CD4-positive, alpha-beta T cell (primary cell): ENCODE measurements at regions not wholly inside any gene's neighbourhood (a gene's known extent, or its start where the extent isn't known, plus 50 kb on each side); places are given as distances from the start of the nearest gene placed in this dataset.

Experiments
- ATAC-seq: fragments of 200-7000 bp; cut with Tn5 transposase; one replicate; pipeline ENCODE4 v1.10.0; 2022; ENCODE audit warnings: mild to moderate bottlenecking; ENCODE audit not compliant: poor library complexity
- CTCF ChIA-PET: fragments of 350-600 bp; sonication (Branson Sonifier 250); formaldehyde crosslinking; loops from one replicate; lab custom pipeline; 2021; ENCODE audit warnings: antibody characterized with exemption, inconsistent platforms; lab: Charles Lee
- POLR2A ChIA-PET: fragments of 350-600 bp; sonication (Branson Sonifier 250); formaldehyde crosslinking; loops from one replicate; lab custom pipeline; 2021; ENCODE audit warnings: antibody characterized with exemption, inconsistent platforms; lab: Charles Lee
- DNase-seq, 14 experiments: peaks; one replicate each; pipeline ENCODE4 v3.0.0-alpha.2; 2013 to 2020; ENCODE audit warnings: mixed read lengths in 2 of 14
- H3K27ac ChIP-seq, 2 donors: one replicate each; pipeline versions ENCODE4 v1.5.1 to v1.7.0; 2013; ENCODE audit warnings: low read length in 2 of 2, low read depth in 1 of 2, mild to moderate bottlenecking in 1 of 2
- H3K27me3 ChIP-seq, 2 experiments: 1 replicate in 1 of 2; 2 replicates in 1 of 2; pipeline versions ENCODE4 v1.6.1 to v1.7.0; 2013; ENCODE audit warnings: low read length in 2 of 2, control low read depth in 1 of 2, mild to moderate bottlenecking in 1 of 2, moderate library complexity in 1 of 2; ENCODE audit not compliant: insufficient read depth in 2 of 2, control insufficient read depth in 1 of 2
- H3K36me3 ChIP-seq: one replicate; pipeline ENCODE4 v1.6.1; 2013; ENCODE audit warnings: low read length, control low read depth; ENCODE audit not compliant: insufficient read depth
- H3K4me1 ChIP-seq: one replicate; pipeline ENCODE4 v1.6.1; 2013; ENCODE audit warnings: low read length, control low read depth; ENCODE audit not compliant: insufficient read depth
- H3K4me3 ChIP-seq: one replicate; pipeline ENCODE4 v1.5.1; 2013; ENCODE audit warnings: mild to moderate bottlenecking, low read length, moderate library complexity
- H3K9me3 ChIP-seq, 2 experiments: 1 replicate in 1 of 2; 2 replicates in 1 of 2; pipeline versions ENCODE4 v1.6.1 to v1.7.0; 2013; ENCODE audit warnings: low read length in 2 of 2, mild to moderate bottlenecking in 2 of 2, control low read depth in 1 of 2, moderate library complexity in 1 of 2; ENCODE audit not compliant: control insufficient read depth in 1 of 2, insufficient read depth in 1 of 2
- H3K27ac Mint-ChIP-seq: one replicate; pipeline ENCODE4 v1.8.0; 2020; ENCODE audit warnings: mixed read lengths
- H3K27me3 Mint-ChIP-seq: one replicate; pipeline ENCODE4 v1.8.0; 2021; ENCODE audit warnings: mixed read lengths
- H3K36me3 Mint-ChIP-seq: one replicate; pipeline ENCODE4 v1.8.0; 2021; ENCODE audit warnings: low read depth, mixed read lengths
- H3K4me1 Mint-ChIP-seq: one replicate; pipeline ENCODE4 v1.8.0; 2021; ENCODE audit warnings: low read depth, mixed read lengths
- H3K4me3 Mint-ChIP-seq: one replicate; pipeline ENCODE4 v1.8.0; 2020; ENCODE audit warnings: mild to moderate bottlenecking, mixed read lengths
- H3K9me3 Mint-ChIP-seq: one replicate; pipeline ENCODE4 v1.8.0; 2020; ENCODE audit warnings: mixed read lengths
- CTCF ChIP-seq: fragments of 200-600 bp; IDR thresholded peaks from one replicate; pipeline ENCODE4 v1.8.0; 2022; ENCODE audit warnings: antibody characterized with exemption, mild to moderate bottlenecking
- intact Hi-C, 2 experiments: fragments of 100-400 bp; cut with DNase I in 1 of 2; cut with micrococcal nuclease in 1 of 2; formaldehyde crosslinking; loops; one replicate each; pipeline versions ENCODE4 v1.15.1 to v1.9.0; 2023 to 2025; cut with DNase I, micrococcal nuclease

GRCh38 chr2:172345956-172346555 lies 81.3 kb upstream of the ITGA6 start:
- Mint-ChIP-seq H3K36me3 (no peaks in the 10 kb centered on the region), H3K4me1 (peaks cover 1% of the 10 kb centered on the region), H3K9me3 (no peaks in the 10 kb centered on the region), H3K27me3 (no peaks in the 10 kb centered on the region), H3K27ac (no peak overlapping the region), H3K4me3 (no peak overlapping the region)
- DNase-seq = no peak
- ATAC-seq = no peak
- H3K27me3 ChIP-seq = no peaks in the 10 kb centered on the region
- ChIA-PET CTCF (no interaction called here), POLR2A (no interaction called here)
- no peaks in the 10 kb centered on the region for H3K4me1 ChIP-seq
- H3K4me3 ChIP-seq = no peak overlapping the region
- H3K9me3 ChIP-seq = peaks cover 7 to 18% of the 10 kb centered on the region in 2 experiments
- TF ChIP-seq CTCF = no peak
- no peaks in the 10 kb centered on the region for H3K36me3 ChIP-seq
- intact Hi-C loops = no loop called here
- H3K27ac ChIP-seq = no peak overlapping the region

GRCh38 chr2:172348555-172349288 lies 78.7 kb upstream of the ITGA6 start:
- intact Hi-C loops = no loop called here
- no peaks in the 10 kb centered on the region for H3K4me1 Mint-ChIP-seq
- H3K36me3 Mint-ChIP-seq = no peaks in the 10 kb centered on the region
- DNase-seq (no peak), ATAC-seq (no peak)
- TF ChIP-seq CTCF = no peak
- Histone ChIP-seq H3K4me1 (no peaks in the 10 kb centered on the region), H3K9me3 (peaks cover 4 to 16% of the 10 kb centered on the region in 2 experiments), H3K4me3 (no peak overlapping the region), H3K27ac (no peak overlapping the region), H3K36me3 (no peaks in the 10 kb centered on the region), H3K27me3 (no peaks in the 10 kb centered on the region)
- no peaks in the 10 kb centered on the region for H3K9me3 Mint-ChIP-seq
- H3K4me3 Mint-ChIP-seq = no peak overlapping the region
- POLR2A ChIA-PET = interaction anchor here (0.8 kb wide), 1 partner anchor 64 kb away, joined by 3 read pairs; no protein-coding TSS in a partner anchor
- no peak overlapping the region for H3K27ac Mint-ChIP-seq
- CTCF ChIA-PET = no interaction called here
- H3K27me3 Mint-ChIP-seq = no peaks in the 10 kb centered on the region

- intact Hi-C loops = no loop called here
- H3K4me1 Mint-ChIP-seq = no peaks in the 10 kb centered on the region
- ATAC-seq = no peak
Measured at GRCh38 chr2:172350839-172351479, 76.4 kb upstream of the ITGA6 start.

More at GRCh38 chr2:172350839-172351479, 76.4 kb upstream of the ITGA6 start:
- Histone ChIP-seq H3K4me3 (no peak overlapping the region), H3K9me3 (peaks cover 0 to 7% of the 10 kb centered on the region in 2 experiments), H3K27me3 (no peaks in the 10 kb centered on the region), H3K4me1 (no peaks in the 10 kb centered on the region), H3K36me3 (no peaks in the 10 kb centered on the region), H3K27ac (no peak overlapping the region)
- no peaks in the 10 kb centered on the region for H3K9me3 Mint-ChIP-seq
- no peak for DNase-seq
- TF ChIP-seq CTCF = no peak
- no peak overlapping the region for H3K4me3 Mint-ChIP-seq
- no peaks in the 10 kb centered on the region for H3K36me3 Mint-ChIP-seq
- CTCF ChIA-PET = no interaction called here
- no peaks in the 10 kb centered on the region for H3K27me3 Mint-ChIP-seq
- no peak overlapping the region for H3K27ac Mint-ChIP-seq
- POLR2A ChIA-PET = interaction anchor here (0.9 kb wide), 1 partner anchor 76 kb away, joined by 3 read pairs; no protein-coding TSS in a partner anchor
